H1 (cell line): ENCODE measurements at regions not wholly inside any gene's neighbourhood (a gene's known extent, or its start where the extent isn't known, plus 50 kb on each side); places are given as distances from the start of the nearest gene placed in this dataset.

ENCODE experiments used
- CHD1 ChIP-seq: IDR thresholded peaks from 2 replicates; pipeline ENCODE4 v1.6.1; 2012; ENCODE audit warnings: low read depth, low read length, improper control_type of control experiment
- EP300 ChIP-seq, 2 experiments: IDR thresholded peaks; 1 replicate in 1 of 2; 2 replicates in 1 of 2; pipeline ENCODE4 v1.6.1; 2011 to 2012; ENCODE audit warnings: low read depth in 2 of 2, low read length in 2 of 2, mild to moderate bottlenecking in 2 of 2, borderline replicate concordance in 1 of 2, inconsistent platforms in 1 of 2, moderate library complexity in 1 of 2
- EZH2 ChIP-seq: fragments of 200-600 bp; sonication (generic); IDR thresholded peaks from 2 replicates; pipeline ENCODE4 v1.7.1; 2012; ENCODE audit warnings: low read depth, mild to moderate bottlenecking, moderate library complexity, low read length, inconsistent platforms; ENCODE audit not compliant: severe bottlenecking
- GABPA ChIP-seq: IDR thresholded peaks from 2 replicates; pipeline ENCODE4 v1.6.1; 2011; ENCODE audit warnings: mild to moderate bottlenecking, low read length, moderate library complexity, borderline replicate concordance; ENCODE audit not compliant: insufficient read depth
- HDAC2 ChIP-seq, 2 experiments: fragments of 300-600 bp in 1 of 2; sonication (generic) in 1 of 2; IDR thresholded peaks; 2 replicates each; pipeline ENCODE4 v1.6.1; 2011 to 2012; ENCODE audit warnings: low read depth in 2 of 2, low read length in 2 of 2, mild to moderate bottlenecking in 2 of 2, moderate library complexity in 2 of 2, borderline replicate concordance in 1 of 2, inconsistent platforms in 1 of 2
- JUN ChIP-seq: IDR thresholded peaks from 2 replicates; pipeline ENCODE4 v1.6.1; 2011; ENCODE audit warnings: low read depth, mild to moderate bottlenecking, improper control_type of control experiment, low read length
- KDM5A ChIP-seq: fragments of 200-600 bp; IDR thresholded peaks from 2 replicates; pipeline ENCODE4 v1.7.1; 2012; ENCODE audit warnings: mild to moderate bottlenecking, low read length, inconsistent platforms, mixed read lengths
- POLR2AphosphoS5 ChIP-seq: IDR thresholded peaks from 2 replicates; pipeline ENCODE4 v1.6.1; 2011; ENCODE audit warnings: low read depth, low read length
- RAD21 ChIP-seq, 2 experiments: IDR thresholded peaks in 1 of 2; conservative IDR thresholded peaks in 1 of 2; 2 replicates each; pipeline ENCODE4 v1.6.1; 2011; ENCODE audit warnings: low read depth in 2 of 2, low read length in 2 of 2, improper control_type of control experiment in 1 of 2, inconsistent platforms in 1 of 2, mild to moderate bottlenecking in 1 of 2, moderate library complexity in 1 of 2
- SIN3A ChIP-seq, 2 experiments: IDR thresholded peaks in 1 of 2; conservative IDR thresholded peaks in 1 of 2; 2 replicates each; pipeline ENCODE4 v1.6.1; 2011 to 2012; ENCODE audit warnings: low read length in 2 of 2, improper control_type of control experiment in 1 of 2, low read depth in 1 of 2, mild to moderate bottlenecking in 1 of 2
- SP1 ChIP-seq: IDR thresholded peaks from 2 replicates; pipeline ENCODE4 v1.6.1; 2011; ENCODE audit warnings: low read depth, low read length
- SRF ChIP-seq: IDR thresholded peaks from 2 replicates; pipeline ENCODE4 v1.6.1; 2011; ENCODE audit warnings: mild to moderate bottlenecking, low read depth, low read length, moderate library complexity
- TAF1 ChIP-seq: IDR thresholded peaks from 2 replicates; pipeline ENCODE4 v1.6.1; 2011; ENCODE audit warnings: mild to moderate bottlenecking, low read depth, low read length
- TF ChIP-seq, protein P1 (sequence below), 3 experiments: IDR thresholded peaks; 1 replicate in 2 of 3; 2 replicates in 1 of 3; pipeline versions ENCODE4 v1.5.1 to v1.6.1; 2011; ENCODE audit warnings: low read length in 3 of 3, mild to moderate bottlenecking in 3 of 3, inconsistent platforms in 2 of 3, low read depth in 1 of 3, moderate library complexity in 1 of 3; ENCODE audit not compliant: insufficient read depth in 1 of 3; ENCODE audit errors: control extremely low read depth in 1 of 3

DNA sequence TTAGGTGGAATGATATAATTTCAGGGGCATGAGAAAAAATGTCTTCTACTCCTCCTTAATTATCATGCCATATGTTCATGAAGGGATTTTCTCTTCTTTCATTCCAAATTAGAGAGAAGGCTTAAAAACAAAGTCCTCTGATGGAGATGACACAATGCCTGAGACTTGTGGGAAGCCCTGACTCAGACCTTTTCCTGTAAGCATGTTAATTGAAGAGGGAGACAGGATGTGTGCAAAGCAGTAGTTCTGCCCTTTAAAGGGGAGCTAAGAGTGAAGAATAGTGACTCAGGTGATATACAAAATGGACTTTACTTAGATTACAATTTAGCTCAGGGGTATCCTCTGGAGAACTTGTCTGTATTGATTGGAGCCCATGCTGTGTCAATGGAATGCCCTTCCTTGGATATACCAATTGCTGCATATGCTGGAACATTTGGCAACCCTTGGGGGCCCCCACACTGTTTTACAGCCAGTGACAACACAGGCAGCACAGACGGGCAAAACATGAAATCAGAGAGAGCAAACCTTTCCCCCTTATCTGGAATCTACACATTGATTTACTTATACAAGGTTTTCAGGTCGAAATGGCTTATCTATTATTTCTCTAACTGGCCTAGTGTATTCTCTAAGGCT, 81.3 kb downstream of the IZUMO3 start:
- TF ChIP-seq EP300 (IDR thresholded peaks at IDR 0.05; ENCODE audit: borderline replicate concordance in 1 of 2, low read depth in 2 of 2, low read length in 2 of 2) (no peak), CHD1 (no peak), KDM5A (no peak), POLR2AphosphoS5 (no peak), EZH2 (no peak), RAD21 (IDR thresholded peaks at IDR 0.05 in 1 of 2, conservative IDR thresholded peaks at IDR 0.05 in 1 of 2; ENCODE audit: low read depth in 2 of 2, low read length in 2 of 2) (no peak), JUN (no peak), HDAC2 (IDR thresholded peaks at IDR 0.05; ENCODE audit: borderline replicate concordance in 1 of 2, low read depth in 2 of 2, low read length in 2 of 2) (no peak), SIN3A (conservative IDR thresholded peaks at IDR 0.05 in 1 of 2, IDR thresholded peaks at IDR 0.05 in 1 of 2; ENCODE audit: low read depth in 1 of 2, low read length in 2 of 2) (no peak), SP1 (no peak), GABPA (no peak), SRF (no peak), TAF1 (no peak)
- TF ChIP-seq, protein P1, sequence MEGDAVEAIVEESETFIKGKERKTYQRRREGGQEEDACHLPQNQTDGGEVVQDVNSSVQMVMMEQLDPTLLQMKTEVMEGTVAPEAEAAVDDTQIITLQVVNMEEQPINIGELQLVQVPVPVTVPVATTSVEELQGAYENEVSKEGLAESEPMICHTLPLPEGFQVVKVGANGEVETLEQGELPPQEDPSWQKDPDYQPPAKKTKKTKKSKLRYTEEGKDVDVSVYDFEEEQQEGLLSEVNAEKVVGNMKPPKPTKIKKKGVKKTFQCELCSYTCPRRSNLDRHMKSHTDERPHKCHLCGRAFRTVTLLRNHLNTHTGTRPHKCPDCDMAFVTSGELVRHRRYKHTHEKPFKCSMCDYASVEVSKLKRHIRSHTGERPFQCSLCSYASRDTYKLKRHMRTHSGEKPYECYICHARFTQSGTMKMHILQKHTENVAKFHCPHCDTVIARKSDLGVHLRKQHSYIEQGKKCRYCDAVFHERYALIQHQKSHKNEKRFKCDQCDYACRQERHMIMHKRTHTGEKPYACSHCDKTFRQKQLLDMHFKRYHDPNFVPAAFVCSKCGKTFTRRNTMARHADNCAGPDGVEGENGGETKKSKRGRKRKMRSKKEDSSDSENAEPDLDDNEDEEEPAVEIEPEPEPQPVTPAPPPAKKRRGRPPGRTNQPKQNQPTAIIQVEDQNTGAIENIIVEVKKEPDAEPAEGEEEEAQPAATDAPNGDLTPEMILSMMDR (IDR thresholded peaks at IDR 0.05; ENCODE audit: control extremely low read depth in 1 of 3, insufficient read depth in 1 of 3, low read depth in 1 of 3, low read length in 3 of 3): no peak
